Activated gamma-delta T cell treated with Interleukin-2 at 50 U/mL for 16 hours (primary cell): ENCODE measurements at regions not wholly inside any gene's neighbourhood (a gene's known extent, or its start where the extent isn't known, plus 50 kb on each side); places are given as distances from the start of the nearest gene placed in this dataset.

Source experiments
- DNase-seq: peaks from one replicate; pipeline ENCODE4 v3.0.0-alpha.2; 2020

GRCh38 chr4:65831828-65832227 is 161.5 kb upstream of the EPHA5 start:
- DNase-seq = no peak

DNA sequence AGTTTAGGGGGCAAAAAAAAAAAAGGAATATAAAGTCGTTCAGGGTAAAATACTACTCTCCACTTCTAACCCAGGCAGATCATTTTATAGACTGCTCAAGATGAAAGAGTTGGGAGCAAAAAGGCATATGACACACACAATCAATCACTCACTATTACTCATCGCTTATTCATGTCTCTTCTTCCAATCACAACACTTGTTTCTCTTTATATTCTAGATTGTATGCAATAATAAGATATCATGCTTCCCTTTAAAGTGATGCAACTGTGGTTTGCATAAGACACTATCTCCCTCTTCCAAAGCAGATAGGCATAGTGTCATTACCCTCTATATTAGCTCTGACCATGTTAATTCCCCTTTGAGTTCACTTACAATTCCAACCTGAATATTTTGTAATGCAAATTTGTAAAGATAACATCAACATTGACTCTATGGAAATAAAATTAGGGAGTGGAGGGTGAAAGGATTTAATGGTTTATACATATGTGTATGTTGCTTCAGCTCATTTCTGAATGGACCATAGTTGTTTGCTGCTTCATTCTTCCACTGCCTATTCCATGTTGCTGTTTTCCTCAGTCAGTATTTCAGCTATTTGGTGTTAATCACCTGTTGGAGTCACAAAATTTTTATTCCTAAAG is 154.9 kb upstream of the EPHA5 start:
- no peak for DNase-seq

DNA sequence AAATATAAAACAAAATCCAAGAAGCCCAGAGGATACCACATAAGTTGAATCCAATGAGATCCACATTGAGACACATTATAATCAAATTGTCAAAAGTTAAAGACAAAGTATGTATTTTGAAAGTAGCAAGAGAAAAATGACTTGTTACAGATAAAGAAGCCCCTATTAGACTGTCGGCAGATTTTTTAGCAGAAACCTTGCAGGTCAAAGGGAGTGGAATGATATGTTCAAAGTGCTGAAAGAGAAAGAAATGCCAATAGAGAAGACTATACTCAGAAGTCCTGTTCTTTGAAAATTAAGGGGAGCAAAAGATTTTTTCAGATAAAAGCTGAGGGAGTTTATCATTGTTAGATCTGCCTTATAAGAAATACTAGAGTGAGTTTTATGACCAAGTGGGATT is 148.9 kb upstream of the EPHA5 start:
- DNase-seq = no peak

DNA sequence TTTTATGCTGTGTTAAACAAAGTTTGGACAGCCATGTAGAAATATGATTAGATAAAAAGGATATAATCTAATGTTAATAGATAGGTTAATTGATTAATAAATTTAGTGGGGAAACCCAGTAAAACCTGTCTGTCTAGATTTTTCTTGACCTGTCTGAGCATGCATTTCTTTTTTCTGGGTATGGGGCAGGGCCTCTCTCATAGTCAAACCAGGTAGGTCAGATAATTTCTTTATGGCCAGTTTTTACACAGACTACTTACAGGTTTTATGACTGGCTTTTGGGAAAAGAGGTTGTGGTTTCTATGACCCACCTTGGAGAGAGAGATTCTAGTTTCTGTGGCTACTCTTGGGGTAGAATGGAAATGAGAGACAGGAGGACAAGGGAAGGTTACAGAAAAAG is 135.6 kb upstream of the EPHA5 start:
- DNase-seq = no peak

GRCh38 chr4:65799513-65799912 is 129.2 kb upstream of the EPHA5 start:
- DNase-seq = no peak

- no peak for DNase-seq
Measured at GRCh38 chr4:65798498-65799127, 128.3 kb upstream of the EPHA5 start.

GRCh38 chr4:65791812-65792308 is 121.6 kb upstream of the EPHA5 start:
- DNase-seq = no peak

GRCh38 chr4:65791111-65791811 is 121.0 kb upstream of the EPHA5 start:
- DNase-seq = no peak

- DNase-seq = no peak
Measured at GRCh38 chr4:65789805-65790204, 119.5 kb upstream of the EPHA5 start.

GRCh38 chr4:65789341-65789740 is 119.1 kb upstream of the EPHA5 start:
- DNase-seq = no peak

DNA sequence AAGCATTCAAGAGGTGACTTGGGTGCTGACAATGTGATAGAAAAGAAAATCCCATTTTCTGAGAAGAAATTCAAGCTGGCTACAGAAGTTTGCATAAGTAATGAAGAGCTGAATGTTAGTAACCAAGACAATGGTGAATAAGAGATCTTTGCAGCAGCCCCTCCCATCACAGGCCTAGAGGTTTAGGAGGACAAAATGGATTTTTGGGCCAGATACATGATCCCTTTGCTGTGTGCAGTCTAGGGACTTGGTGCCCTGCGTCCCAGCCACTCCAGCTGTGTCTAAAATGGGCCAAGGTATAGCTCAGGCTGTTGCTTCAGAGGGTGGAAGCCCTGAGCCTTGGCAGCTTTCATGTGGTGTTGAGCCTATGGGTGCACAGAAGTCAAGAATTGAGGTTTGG is 107.0 kb upstream of the EPHA5 start:
- no peak for DNase-seq

GRCh38 chr4:65773636-65774035 is 103.3 kb upstream of the EPHA5 start:
- no peak for DNase-seq

- DNase-seq = no peak
Measured at GRCh38 chr4:65747386-65747785, 77.1 kb upstream of the EPHA5 start.

- no peak for DNase-seq
Measured at GRCh38 chr4:65738134-65738533, 67.8 kb upstream of the EPHA5 start.

DNA sequence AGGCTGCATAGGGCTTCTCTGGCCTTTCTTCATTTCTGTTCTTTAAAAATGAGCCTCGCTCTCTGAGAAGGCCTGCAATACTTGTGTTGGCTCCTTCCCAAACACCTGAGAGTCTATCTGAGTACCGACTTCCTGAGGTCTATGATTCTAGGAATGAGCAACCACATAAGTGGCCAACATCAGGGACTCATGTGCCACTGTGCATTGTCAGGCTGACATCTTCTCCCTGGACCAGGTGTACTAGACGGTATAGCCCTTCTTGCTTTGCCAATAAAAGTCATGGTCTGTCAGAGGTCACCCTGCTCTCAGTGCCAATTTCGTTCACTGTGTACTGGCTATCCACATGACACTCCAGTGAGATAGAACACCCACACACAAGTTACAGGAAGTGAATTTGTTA is 67.4 kb upstream of the EPHA5 start:
- DNase-seq = no peak

DNA sequence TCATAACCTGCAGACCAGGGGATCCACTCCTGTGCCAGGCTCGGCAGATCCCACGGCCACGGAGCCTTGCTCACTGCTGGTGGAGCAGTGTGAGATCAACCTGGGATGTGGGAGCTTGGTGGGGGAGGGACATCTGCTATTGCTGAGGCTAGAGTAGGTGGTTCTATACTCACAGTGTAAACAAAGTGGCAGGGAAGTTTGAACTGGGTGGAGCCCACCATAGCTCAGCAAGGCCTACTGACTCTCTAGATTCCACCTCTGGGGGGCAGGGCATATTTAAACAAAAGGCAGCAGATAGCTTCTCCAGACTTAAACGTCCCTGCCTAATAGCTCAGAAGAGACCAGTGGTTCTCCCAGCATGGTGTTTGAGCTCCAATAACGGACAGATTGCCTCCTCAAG is 54.7 kb upstream of the EPHA5 start:
- no peak for DNase-seq
